GM18909 (cell line): ENCODE measurements at regions not wholly inside any gene's neighbourhood (a gene's known extent, or its start where the extent isn't known, plus 50 kb on each side); places are given as distances from the start of the nearest gene placed in this dataset.
"Not testable (repeated sequence)": the region's sequence is repeated elsewhere in the genome, so short reads cannot be mapped to it uniquely, and the experiment has no call there.

Experiments
- ATAC-seq: cut with Tn5 transposase; IDR thresholded peaks from one replicate; pipeline ENCODE4 v1.9.1; 2021; ENCODE audit warnings: mild to moderate bottlenecking; ENCODE audit not compliant: unreplicated experiment, poor library complexity

- not testable (repeated sequence) for ATAC-seq
Measured at GRCh38 chr7:114139690-114140089, 220.9 kb upstream of the PPP1R3A start.

GRCh38 chr7:114138587-114138986 is 219.8 kb upstream of the PPP1R3A start:
- no peak for ATAC-seq

GRCh38 chr7:114133717-114134116 is 214.9 kb upstream of the PPP1R3A start:
- no peak for ATAC-seq

- ATAC-seq: no peak
Measured at GRCh38 chr7:114130866-114131265, 212.1 kb upstream of the PPP1R3A start.

GRCh38 chr7:114128880-114129279 is 210.1 kb upstream of the PPP1R3A start:
- no peak for ATAC-seq

- no peak for ATAC-seq
Measured at GRCh38 chr7:114126095-114126494, 207.3 kb upstream of the PPP1R3A start.

GRCh38 chr7:114112806-114113205 is 194.0 kb upstream of the PPP1R3A start:
- no peak for ATAC-seq

- no peak for ATAC-seq
Measured at GRCh38 chr7:114110666-114111065, 191.9 kb upstream of the PPP1R3A start.

- no peak for ATAC-seq
Measured at GRCh38 chr7:114109721-114110120, 190.9 kb upstream of the PPP1R3A start.

- no peak for ATAC-seq
Measured at GRCh38 chr7:114109304-114109703, 190.5 kb upstream of the PPP1R3A start.

- no peak for ATAC-seq
Measured at GRCh38 chr7:114108510-114108909, 189.7 kb upstream of the PPP1R3A start.

GRCh38 chr7:114107522-114107921 is 188.7 kb upstream of the PPP1R3A start:
- ATAC-seq: no peak

- ATAC-seq: no peak
Measured at GRCh38 chr7:114104035-114104434, 185.2 kb upstream of the PPP1R3A start.

- ATAC-seq: no peak
Measured at GRCh38 chr7:114102996-114103395, 184.2 kb upstream of the PPP1R3A start.

GRCh38 chr7:114102131-114102530 is 183.3 kb upstream of the PPP1R3A start:
- no peak for ATAC-seq

- no peak for ATAC-seq
Measured at GRCh38 chr7:114100810-114101209, 182.0 kb upstream of the PPP1R3A start.

- ATAC-seq: no peak
Measured at GRCh38 chr7:114099337-114099736, 180.5 kb upstream of the PPP1R3A start.

- ATAC-seq: no peak
Measured at GRCh38 chr7:114095885-114096284, 177.1 kb upstream of the PPP1R3A start.

- no peak for ATAC-seq
Measured at GRCh38 chr7:114088470-114088940, 169.7 kb upstream of the PPP1R3A start.

- no peak for ATAC-seq
Measured at GRCh38 chr7:114087653-114088469, 169.1 kb upstream of the PPP1R3A start.

GRCh38 chr7:114086914-114087652 is 168.3 kb upstream of the PPP1R3A start:
- no peak for ATAC-seq

- no peak for ATAC-seq
Measured at GRCh38 chr7:114086537-114086913, 167.7 kb upstream of the PPP1R3A start.
